ENCODE measurements at regions not wholly inside any gene's neighbourhood (a gene's known extent, or its start where the extent isn't known, plus 50 kb on each side); places are given as distances from the start of the nearest gene placed in this dataset.

GRCh38 chr14:71698027-71698426, 234.2 kb upstream of the RGS6 start:
- TF ChIP-seq, protein P1, sequence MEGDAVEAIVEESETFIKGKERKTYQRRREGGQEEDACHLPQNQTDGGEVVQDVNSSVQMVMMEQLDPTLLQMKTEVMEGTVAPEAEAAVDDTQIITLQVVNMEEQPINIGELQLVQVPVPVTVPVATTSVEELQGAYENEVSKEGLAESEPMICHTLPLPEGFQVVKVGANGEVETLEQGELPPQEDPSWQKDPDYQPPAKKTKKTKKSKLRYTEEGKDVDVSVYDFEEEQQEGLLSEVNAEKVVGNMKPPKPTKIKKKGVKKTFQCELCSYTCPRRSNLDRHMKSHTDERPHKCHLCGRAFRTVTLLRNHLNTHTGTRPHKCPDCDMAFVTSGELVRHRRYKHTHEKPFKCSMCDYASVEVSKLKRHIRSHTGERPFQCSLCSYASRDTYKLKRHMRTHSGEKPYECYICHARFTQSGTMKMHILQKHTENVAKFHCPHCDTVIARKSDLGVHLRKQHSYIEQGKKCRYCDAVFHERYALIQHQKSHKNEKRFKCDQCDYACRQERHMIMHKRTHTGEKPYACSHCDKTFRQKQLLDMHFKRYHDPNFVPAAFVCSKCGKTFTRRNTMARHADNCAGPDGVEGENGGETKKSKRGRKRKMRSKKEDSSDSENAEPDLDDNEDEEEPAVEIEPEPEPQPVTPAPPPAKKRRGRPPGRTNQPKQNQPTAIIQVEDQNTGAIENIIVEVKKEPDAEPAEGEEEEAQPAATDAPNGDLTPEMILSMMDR (IDR thresholded peaks at IDR 0.05; ENCODE audit: extremely low read depth, insufficient read depth, missing control alignments): no peak
- in situ Hi-C loops (cut with MboI; ENCODE audit: low pct_unique_long_range_greater_than_20kb, low sequenced_read_pairs, unreplicated experiment): no loop called here
- no peak for DNase-seq (ENCODE audit: low spot score)

DNA sequence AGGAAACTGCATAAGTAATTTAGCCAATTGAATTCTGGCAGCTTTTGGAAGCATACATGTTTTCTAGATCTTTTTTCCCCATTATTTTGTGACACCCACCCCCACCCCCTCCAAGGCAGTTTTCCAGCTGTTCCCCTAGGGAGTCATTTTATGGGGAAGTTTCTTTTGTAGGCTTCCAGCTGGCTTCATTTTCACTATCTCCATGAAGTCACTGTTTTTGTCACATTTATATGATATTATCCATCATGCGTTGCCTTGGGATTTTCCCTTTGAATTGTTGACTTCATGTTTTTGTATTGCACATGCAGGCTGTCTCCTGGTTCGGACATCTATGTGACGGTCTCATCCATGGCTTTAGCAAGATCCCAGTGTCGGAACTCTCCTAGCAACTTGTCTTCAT, 233.6 kb upstream of the RGS6 start:
- in situ Hi-C loops (cut with MboI; ENCODE audit: low pct_unique_long_range_greater_than_20kb, low sequenced_read_pairs, unreplicated experiment): no loop called here
- TF ChIP-seq, protein P1 (IDR thresholded peaks at IDR 0.05; ENCODE audit: extremely low read depth, insufficient read depth, missing control alignments): no peak

GRCh38 chr14:71701990-71702389, 230.2 kb upstream of the RGS6 start:
- no peak for DNase-seq (ENCODE audit: low spot score)
- TF ChIP-seq, protein P1 (IDR thresholded peaks at IDR 0.05; ENCODE audit: extremely low read depth, insufficient read depth, missing control alignments): no peak
- in situ Hi-C loops (cut with MboI; ENCODE audit: low pct_unique_long_range_greater_than_20kb, low sequenced_read_pairs, unreplicated experiment): no loop called here

More for the DNA sequence above, 233.6 kb upstream of the RGS6 start:
- DNase-seq (ENCODE audit: low spot score): no peak

DNA sequence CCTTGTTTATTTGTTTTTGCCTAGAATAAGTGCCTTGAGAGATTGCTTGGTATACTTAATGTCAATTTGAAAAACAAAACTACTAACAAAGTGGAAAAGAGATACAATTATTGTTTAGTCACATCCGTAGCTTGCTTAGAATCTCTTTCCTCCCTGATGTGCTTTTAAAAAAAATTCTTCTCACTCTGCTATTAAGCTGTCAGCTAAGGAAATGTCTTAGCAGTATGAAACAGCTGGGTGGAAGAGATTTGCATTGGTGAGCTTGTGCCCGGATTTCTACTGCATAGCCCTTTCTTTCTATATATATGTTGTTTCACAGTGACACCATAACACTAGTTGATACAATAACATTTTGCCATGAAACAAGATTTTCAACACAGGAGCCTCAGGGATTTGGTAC, 229.4 kb upstream of the RGS6 start:
- TF ChIP-seq, protein P1 (IDR thresholded peaks at IDR 0.05; ENCODE audit: extremely low read depth, insufficient read depth, missing control alignments): no peak
- in situ Hi-C loops (cut with MboI; ENCODE audit: low pct_unique_long_range_greater_than_20kb, low sequenced_read_pairs, unreplicated experiment): no loop called here
- no peak for DNase-seq (ENCODE audit: low spot score)

DNA sequence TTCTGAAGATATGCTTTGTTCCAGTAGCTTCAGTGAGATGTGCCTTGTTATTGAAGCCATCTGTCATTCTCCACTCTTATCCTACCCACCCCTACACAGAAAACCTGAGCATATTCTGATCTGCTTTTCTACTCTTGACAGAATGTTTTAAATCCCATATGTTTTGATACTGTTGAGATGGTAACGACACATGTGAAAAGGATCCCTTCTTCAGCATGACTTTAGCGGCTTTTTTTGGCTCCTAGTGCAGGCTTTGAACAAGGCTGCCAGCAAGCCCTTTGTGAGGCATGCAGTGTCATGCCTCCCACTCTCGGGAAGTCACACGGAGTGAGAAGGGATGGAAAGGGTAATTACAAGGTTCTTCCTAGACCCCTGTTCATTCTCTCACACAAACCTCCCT, 228.8 kb upstream of the RGS6 start:
- in situ Hi-C loops (cut with MboI; ENCODE audit: low pct_unique_long_range_greater_than_20kb, low sequenced_read_pairs, unreplicated experiment): no loop called here
- TF ChIP-seq, protein P1 (IDR thresholded peaks at IDR 0.05; ENCODE audit: extremely low read depth, insufficient read depth, missing control alignments): no peak
- DNase-seq (ENCODE audit: low spot score): no peak

GRCh38 chr14:71704210-71704609, 228.0 kb upstream of the RGS6 start:
- DNase-seq (ENCODE audit: low spot score): no peak
- in situ Hi-C loops (cut with MboI; ENCODE audit: low pct_unique_long_range_greater_than_20kb, low sequenced_read_pairs, unreplicated experiment): no loop called here
- TF ChIP-seq, protein P1 (IDR thresholded peaks at IDR 0.05; ENCODE audit: extremely low read depth, insufficient read depth, missing control alignments): no peak

DNA sequence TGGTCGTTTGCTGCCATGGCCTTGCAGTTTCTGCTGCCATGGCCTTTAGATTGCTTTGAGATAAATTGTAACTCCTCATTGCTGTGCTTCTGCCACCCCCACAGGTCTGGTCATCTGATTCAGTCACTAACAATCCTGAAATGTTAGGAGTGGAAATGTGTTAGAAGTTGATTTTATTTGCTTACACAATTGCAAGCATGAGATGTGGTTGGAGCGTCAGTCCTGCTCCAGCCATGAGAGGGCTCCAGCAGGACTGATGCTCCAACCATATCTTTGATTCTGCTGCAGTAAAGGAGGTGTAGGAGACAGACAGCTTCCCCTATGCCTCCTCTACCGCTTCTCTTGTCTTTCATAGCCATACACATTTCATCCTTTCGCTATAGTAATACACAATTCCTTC, 226.8 kb upstream of the RGS6 start:
- in situ Hi-C loops (cut with MboI; ENCODE audit: low pct_unique_long_range_greater_than_20kb, low sequenced_read_pairs, unreplicated experiment): no loop called here
- TF ChIP-seq, protein P1 (IDR thresholded peaks at IDR 0.05; ENCODE audit: extremely low read depth, insufficient read depth, missing control alignments): no peak
- DNase-seq (ENCODE audit: low spot score): no peak
